ENCODE measurements at regions not wholly inside any gene's neighbourhood (a gene's known extent, or its start where the extent isn't known, plus 50 kb on each side); places are given as distances from the start of the nearest gene placed in this dataset.

DNA sequence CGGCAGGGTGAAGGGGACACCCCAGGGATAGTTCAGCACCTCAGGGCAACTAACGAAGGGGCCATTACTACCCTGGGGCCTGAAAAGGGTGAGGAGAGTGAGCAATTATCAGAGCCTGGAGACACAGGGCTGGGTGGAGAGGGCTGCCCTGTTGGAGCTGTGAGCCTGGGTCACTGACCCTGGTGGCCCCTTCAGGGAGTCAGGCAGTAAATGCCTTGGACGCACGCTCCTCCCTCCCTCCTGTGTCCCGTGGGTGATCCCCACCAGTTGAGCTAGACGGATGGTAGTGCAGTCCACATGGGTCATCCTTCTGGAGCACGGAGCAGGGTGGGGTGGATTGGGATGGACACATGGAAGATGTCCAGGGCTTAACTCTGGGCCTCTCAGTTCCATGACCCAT, 305.3 kb downstream of the PTPRU start:
- no peak overlapping the region for H3K27ac ChIP-seq
- ChIA-PET POLR2A (ENCODE audit: low non-redundant PET) (no interaction called here), CTCF (no interaction called here)
- TF ChIP-seq, protein P1, sequence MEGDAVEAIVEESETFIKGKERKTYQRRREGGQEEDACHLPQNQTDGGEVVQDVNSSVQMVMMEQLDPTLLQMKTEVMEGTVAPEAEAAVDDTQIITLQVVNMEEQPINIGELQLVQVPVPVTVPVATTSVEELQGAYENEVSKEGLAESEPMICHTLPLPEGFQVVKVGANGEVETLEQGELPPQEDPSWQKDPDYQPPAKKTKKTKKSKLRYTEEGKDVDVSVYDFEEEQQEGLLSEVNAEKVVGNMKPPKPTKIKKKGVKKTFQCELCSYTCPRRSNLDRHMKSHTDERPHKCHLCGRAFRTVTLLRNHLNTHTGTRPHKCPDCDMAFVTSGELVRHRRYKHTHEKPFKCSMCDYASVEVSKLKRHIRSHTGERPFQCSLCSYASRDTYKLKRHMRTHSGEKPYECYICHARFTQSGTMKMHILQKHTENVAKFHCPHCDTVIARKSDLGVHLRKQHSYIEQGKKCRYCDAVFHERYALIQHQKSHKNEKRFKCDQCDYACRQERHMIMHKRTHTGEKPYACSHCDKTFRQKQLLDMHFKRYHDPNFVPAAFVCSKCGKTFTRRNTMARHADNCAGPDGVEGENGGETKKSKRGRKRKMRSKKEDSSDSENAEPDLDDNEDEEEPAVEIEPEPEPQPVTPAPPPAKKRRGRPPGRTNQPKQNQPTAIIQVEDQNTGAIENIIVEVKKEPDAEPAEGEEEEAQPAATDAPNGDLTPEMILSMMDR (conservative IDR thresholded peaks at IDR 0.05; ENCODE audit: low read depth) = no peak
- DNase-seq (ENCODE audit: low spot score) = no peak

DNA sequence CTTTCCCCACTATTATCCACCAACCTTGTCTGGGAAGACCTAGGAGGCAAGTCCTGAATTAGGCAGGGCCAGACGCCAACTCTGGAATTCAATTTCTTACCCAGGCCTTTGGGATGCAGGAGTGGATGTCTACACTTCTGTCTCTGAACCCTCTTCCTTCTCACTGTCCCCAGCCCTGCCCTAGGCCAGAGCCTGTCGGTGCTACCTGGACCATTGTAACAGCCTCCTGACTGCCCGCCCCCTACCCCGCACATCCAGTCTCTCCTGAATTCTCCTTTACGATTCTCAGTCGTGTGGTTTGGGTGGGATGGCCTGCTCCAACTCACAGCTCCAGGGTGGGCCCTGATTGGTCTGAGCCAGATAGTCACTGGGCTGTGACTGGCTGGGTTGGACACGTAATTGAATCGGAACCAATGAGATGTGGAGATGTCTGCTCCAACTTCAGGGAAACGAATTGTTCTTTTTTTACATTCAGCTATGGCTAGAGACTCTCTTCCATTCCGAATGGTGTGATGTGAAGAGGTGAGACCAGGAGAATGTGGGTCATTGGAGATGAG, 304.6 kb downstream of the PTPRU start:
- no peak for DNase-seq (ENCODE audit: low spot score)

DNA sequence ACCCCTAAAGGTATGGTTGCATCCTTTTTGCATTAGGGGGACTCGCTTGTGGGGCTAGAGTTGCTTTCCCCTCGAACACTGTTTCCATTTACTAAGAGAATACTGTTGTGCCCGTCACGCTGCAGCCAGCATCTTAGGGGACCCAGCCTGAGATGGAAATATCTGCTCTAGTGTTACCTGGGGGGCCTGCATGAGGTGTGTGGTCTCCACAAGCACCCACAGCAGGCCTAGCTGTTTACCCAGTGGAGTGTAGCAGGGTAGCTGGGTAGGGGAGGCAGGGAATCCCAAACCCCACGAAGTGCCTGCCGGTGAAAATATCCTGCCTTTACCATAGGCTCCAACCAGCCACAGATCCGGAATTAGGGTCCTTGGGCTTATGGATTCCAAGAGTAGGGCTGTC, 303.6 kb downstream of the PTPRU start:
- no peak overlapping the region for H3K27ac ChIP-seq
- CTCF ChIA-PET = interaction anchor here (0.6 kb wide), 1 partner anchor 1168 kb away, joined by 3 read pairs; no protein-coding TSS in a partner anchor
- POLR2A ChIA-PET (ENCODE audit: low non-redundant PET) = no interaction called here
- TF ChIP-seq, protein P1 (conservative IDR thresholded peaks at IDR 0.05; ENCODE audit: low read depth) = no peak
- DNase-seq (ENCODE audit: low spot score) = no peak

More for the DNA sequence above, 304.6 kb downstream of the PTPRU start:
- POLR2A ChIA-PET (ENCODE audit: low non-redundant PET) = no interaction called here
- no peak overlapping the region for H3K27ac ChIP-seq
- TF ChIP-seq, protein P1 (conservative IDR thresholded peaks at IDR 0.05; ENCODE audit: low read depth) = no peak
- CTCF ChIA-PET = interaction anchor here (0.6 kb wide), 1 partner anchor 1167 kb away, joined by 3 read pairs; no protein-coding TSS in a partner anchor

DNA sequence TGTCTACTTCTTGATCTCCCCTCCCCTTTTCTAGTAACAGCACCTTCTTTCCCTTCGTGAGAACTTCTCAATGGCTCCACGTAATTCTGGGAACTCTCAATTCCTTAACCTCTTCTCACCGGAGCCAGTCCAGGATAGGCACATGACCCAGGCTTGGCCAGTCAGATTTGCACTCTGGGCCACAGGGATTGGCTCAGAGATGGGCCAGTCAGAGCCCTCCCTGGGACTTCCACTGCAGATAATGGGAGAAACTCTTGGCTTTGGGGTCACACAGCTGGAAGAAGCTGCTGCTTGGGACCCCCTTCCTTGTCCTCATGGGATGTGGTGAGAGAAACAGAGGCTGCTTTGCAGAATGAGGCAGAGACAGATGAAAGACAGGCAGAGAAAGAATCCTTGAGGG, 302.3 kb downstream of the PTPRU start:
- ChIA-PET POLR2A (ENCODE audit: low non-redundant PET) (no interaction called here), CTCF (interaction anchor here (0.6 kb wide), 1 partner anchor 22 kb away, joined by 4 read pairs; no protein-coding TSS in a partner anchor)
- TF ChIP-seq, protein P1 (conservative IDR thresholded peaks at IDR 0.05; ENCODE audit: low read depth) = no peak
- no peak for DNase-seq (ENCODE audit: low spot score)
- H3K27ac ChIP-seq = no peak overlapping the region

DNA sequence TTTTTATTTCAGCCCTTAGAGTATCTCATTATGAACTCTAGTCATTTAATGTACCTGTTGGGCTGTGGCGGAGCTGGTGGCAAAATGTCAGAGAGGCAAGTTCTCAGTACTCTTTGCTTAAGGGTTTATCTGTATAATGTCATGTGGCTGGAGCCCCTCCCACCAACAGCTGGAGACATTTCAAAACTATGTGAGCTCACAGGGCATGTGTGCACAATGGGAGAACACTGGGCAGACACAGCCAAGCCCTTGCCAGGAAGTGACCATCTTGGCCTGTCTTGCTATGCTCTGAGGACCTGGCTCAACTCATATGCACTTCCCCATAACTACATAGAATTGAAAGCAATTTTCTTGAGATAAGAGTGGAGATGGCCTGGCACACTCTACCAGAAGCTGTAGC, 296.4 kb downstream of the PTPRU start:
- no peak for DNase-seq (ENCODE audit: low spot score)
- POLR2A ChIA-PET (ENCODE audit: low non-redundant PET) = no interaction called here
- CTCF ChIA-PET = no interaction called here
- no peak overlapping the region for H3K27ac ChIP-seq
- TF ChIP-seq, protein P1 (conservative IDR thresholded peaks at IDR 0.05; ENCODE audit: low read depth) = no peak

DNA sequence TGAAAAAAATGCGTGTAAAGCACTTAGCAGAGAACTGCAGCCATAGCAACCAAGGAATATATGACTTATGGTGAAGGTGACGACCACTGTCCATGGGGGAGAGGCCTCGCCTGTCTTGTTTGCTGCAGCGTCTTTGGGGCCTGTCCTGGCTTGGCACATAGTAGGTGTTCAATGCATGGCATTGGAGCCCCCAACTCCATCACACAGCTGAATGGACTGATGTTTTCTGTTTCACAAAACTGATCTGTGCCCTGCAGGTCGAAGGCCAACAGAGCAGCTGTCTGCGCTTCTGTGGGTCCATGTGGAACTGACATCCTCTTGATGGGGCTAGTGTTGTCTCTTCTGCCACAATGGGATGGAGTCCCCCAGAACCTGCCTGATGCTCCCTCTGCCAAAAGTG, 296.0 kb downstream of the PTPRU start:
- no peak for DNase-seq (ENCODE audit: low spot score)
- CTCF ChIA-PET = no interaction called here
- TF ChIP-seq, protein P1 (conservative IDR thresholded peaks at IDR 0.05; ENCODE audit: low read depth) = no peak

More for the DNA sequence above, 296.0 kb downstream of the PTPRU start:
- POLR2A ChIA-PET (ENCODE audit: low non-redundant PET) = no interaction called here
- H3K27ac ChIP-seq = no peak overlapping the region

All from RWPE1 (cell line).